CD4-positive, alpha-beta memory T cell (primary cell): ENCODE measurements at regions not wholly inside any gene's neighbourhood (a gene's known extent, or its start where the extent isn't known, plus 50 kb on each side); places are given as distances from the start of the nearest gene placed in this dataset.

Experiments
- CTCF ChIA-PET: fragments of 350-600 bp; sonication (Branson Sonifier 250); formaldehyde crosslinking; loops from one replicate; lab custom pipeline; 2021; ENCODE audit warnings: inconsistent platforms; ENCODE audit not compliant: partially characterized antibody; lab: Charles Lee
- POLR2A ChIA-PET: fragments of 350-600 bp; sonication (Branson Sonifier 250); formaldehyde crosslinking; loops from one replicate; lab custom pipeline; 2021; ENCODE audit not compliant: partially characterized antibody; lab: Charles Lee
- DNase-seq, 5 donors: peaks; one replicate each; pipeline versions ENCODE4 v3.0.0 to v3.0.0-alpha.2; 2020 to 2022; ENCODE audit warnings: mixed read lengths in 1 of 5
- H3K27ac ChIP-seq: one replicate; pipeline ENCODE4 v1.7.0; 2013; ENCODE audit warnings: low read depth, low read length
- H3K27me3 ChIP-seq: 2 replicates; pipeline ENCODE4 v1.7.0; 2013; ENCODE audit warnings: mild to moderate bottlenecking, low read length, moderate library complexity; ENCODE audit not compliant: insufficient read depth
- H3K36me3 ChIP-seq: 2 replicates; pipeline ENCODE4 v1.7.0; 2013; ENCODE audit warnings: mild to moderate bottlenecking, low read length, moderate library complexity; ENCODE audit not compliant: insufficient read depth
- H3K4me1 ChIP-seq: 2 replicates; pipeline ENCODE4 v1.7.0; 2013; ENCODE audit warnings: mild to moderate bottlenecking, low read length, moderate library complexity; ENCODE audit not compliant: insufficient read depth
- H3K4me3 ChIP-seq, 2 donors: one replicate each; pipeline ENCODE4 v1.7.0; 2013; ENCODE audit warnings: low read length in 2 of 2, mild to moderate bottlenecking in 1 of 2
- H3K9me3 ChIP-seq, 2 donors: one replicate each; pipeline ENCODE4 v1.7.0; 2013; ENCODE audit warnings: low read length in 2 of 2, control low read depth in 1 of 2; ENCODE audit not compliant: control insufficient read depth in 1 of 2
- H3K27ac Mint-ChIP-seq, 7 donors: one replicate each; pipeline ENCODE4 v1.8.0; 2020 to 2021; ENCODE audit warnings: mixed read lengths in 7 of 7, mild to moderate bottlenecking in 6 of 7, inconsistent platforms in 3 of 7, moderate library complexity in 3 of 7
- H3K27me3 Mint-ChIP-seq, 2 donors: one replicate each; pipeline ENCODE4 v1.8.0; 2020 to 2021; ENCODE audit warnings: mixed read lengths in 2 of 2
- H3K36me3 Mint-ChIP-seq, 2 donors: one replicate each; pipeline ENCODE4 v1.8.0; 2020 to 2021; ENCODE audit warnings: mixed read lengths in 2 of 2, inconsistent platforms in 1 of 2, mild to moderate bottlenecking in 1 of 2
- H3K4me1 Mint-ChIP-seq, 4 donors: one replicate each; pipeline ENCODE4 v1.8.0; 2020 to 2021; ENCODE audit warnings: mixed read lengths in 4 of 4, mild to moderate bottlenecking in 1 of 4
- H3K4me3 Mint-ChIP-seq, 8 donors: one replicate each; pipeline ENCODE4 v1.8.0; 2020 to 2021; ENCODE audit warnings: mixed read lengths in 8 of 8, mild to moderate bottlenecking in 7 of 8, moderate library complexity in 6 of 8, inconsistent platforms in 3 of 8
- H3K9me3 Mint-ChIP-seq, 8 donors: one replicate each; pipeline ENCODE4 v1.8.0; 2020 to 2021; ENCODE audit warnings: mixed read lengths in 8 of 8, mild to moderate bottlenecking in 5 of 8, inconsistent platforms in 3 of 8, moderate library complexity in 1 of 8
- intact Hi-C: fragments of 100-400 bp; cut with micrococcal nuclease; formaldehyde crosslinking; loops from one replicate; pipeline ENCODE4 v1.15.1; 2023

- no peaks in the 10 kb centered on the region for H3K4me1 ChIP-seq
- no peaks in the 10 kb centered on the region for H3K36me3 ChIP-seq
- no peak overlapping the region for H3K4me3 Mint-ChIP-seq
- no peaks in the 10 kb centered on the region for H3K9me3 ChIP-seq
- DNase-seq: no peak
- H3K9me3 Mint-ChIP-seq: peaks cover 0 to 4% (median 1%) of the 10 kb centered on the region in 8 donors
- intact Hi-C loops: no loop called here
- H3K36me3 Mint-ChIP-seq: no peaks in the 10 kb centered on the region
- no peaks in the 10 kb centered on the region for H3K4me1 Mint-ChIP-seq
- H3K4me3 ChIP-seq: no peak overlapping the region
- ChIA-PET POLR2A (no interaction called here), CTCF (no interaction called here)
- no peaks in the 10 kb centered on the region for H3K27me3 ChIP-seq
- H3K27ac ChIP-seq: no peak overlapping the region
- peaks cover 1 to 2% of the 10 kb centered on the region in 2 donors for H3K27me3 Mint-ChIP-seq
- H3K27ac Mint-ChIP-seq: no peak overlapping the region
These were observed 366.0 kb upstream of the ZNF507 start for GRCh38 chr19:31979362-31979761.

- intact Hi-C loops: no loop called here
- H3K4me1 ChIP-seq: no peaks in the 10 kb centered on the region
- no peaks in the 10 kb centered on the region for H3K9me3 ChIP-seq
- no peak overlapping the region for H3K4me3 ChIP-seq
- H3K27me3 ChIP-seq: no peaks in the 10 kb centered on the region
- DNase-seq: no peak
- ChIA-PET POLR2A (no interaction called here), CTCF (interaction anchor here (0.6 kb wide), 1 partner anchor 256 kb away, joined by 3 read pairs; no protein-coding TSS in a partner anchor)
- no peak overlapping the region for H3K27ac ChIP-seq
- no peak overlapping the region for H3K4me3 Mint-ChIP-seq
- H3K4me1 Mint-ChIP-seq: no peaks in the 10 kb centered on the region
- peaks cover 0 to 5% (median 2%) of the 10 kb centered on the region in 8 donors for H3K9me3 Mint-ChIP-seq
- H3K36me3 Mint-ChIP-seq: no peaks in the 10 kb centered on the region
- no peak overlapping the region for H3K27ac Mint-ChIP-seq
- H3K27me3 Mint-ChIP-seq: peaks cover 1 to 5% of the 10 kb centered on the region in 2 donors
- H3K36me3 ChIP-seq: no peaks in the 10 kb centered on the region
These were observed 365.3 kb upstream of the ZNF507 start for GRCh38 chr19:31979949-31980670.

- no peaks in the 10 kb centered on the region for H3K36me3 Mint-ChIP-seq
- H3K36me3 ChIP-seq: no peaks in the 10 kb centered on the region
- no peak overlapping the region for H3K4me3 Mint-ChIP-seq
- no peaks in the 10 kb centered on the region for H3K4me1 Mint-ChIP-seq
- no peaks in the 10 kb centered on the region for H3K9me3 ChIP-seq
- no peak overlapping the region for H3K4me3 ChIP-seq
- POLR2A ChIA-PET: no interaction called here
- CTCF ChIA-PET: interaction anchor here (0.6 kb wide), 1 partner anchor 255 kb away, joined by 3 read pairs; no protein-coding TSS in a partner anchor
- H3K27ac ChIP-seq: no peak overlapping the region
- intact Hi-C loops: no loop called here
- peaks cover 0 to 8% (median 0%) of the 10 kb centered on the region in 8 donors for H3K9me3 Mint-ChIP-seq
- peaks cover 1 to 5% of the 10 kb centered on the region in 2 donors for H3K27me3 Mint-ChIP-seq
- DNase-seq: no peak
- H3K27me3 ChIP-seq: no peaks in the 10 kb centered on the region
- no peak overlapping the region for H3K27ac Mint-ChIP-seq
- H3K4me1 ChIP-seq: no peaks in the 10 kb centered on the region
These were observed 364.6 kb upstream of the ZNF507 start for GRCh38 chr19:31980796-31981195.

GRCh38 chr19:31981545-31981944, 363.9 kb upstream of the ZNF507 start:
- Histone ChIP-seq H3K27ac (no peak overlapping the region), H3K27me3 (no peaks in the 10 kb centered on the region), H3K36me3 (no peaks in the 10 kb centered on the region), H3K9me3 (no peaks in the 10 kb centered on the region), H3K4me3 (no peak overlapping the region), H3K4me1 (no peaks in the 10 kb centered on the region)
- H3K4me3 Mint-ChIP-seq: no peak overlapping the region
- intact Hi-C loops: no loop called here
- H3K27ac Mint-ChIP-seq: no peak overlapping the region
- peaks cover 1 to 3% of the 10 kb centered on the region in 2 donors for H3K27me3 Mint-ChIP-seq
- H3K4me1 Mint-ChIP-seq: no peaks in the 10 kb centered on the region
- ChIA-PET CTCF (no interaction called here), POLR2A (no interaction called here)
- peaks cover 0 to 11% (median 0%) of the 10 kb centered on the region in 8 donors for H3K9me3 Mint-ChIP-seq
- no peaks in the 10 kb centered on the region for H3K36me3 Mint-ChIP-seq
- DNase-seq: no peak

- CTCF ChIA-PET: no interaction called here
- peaks cover 4% of the 10 kb centered on the region in 2 donors for H3K27me3 Mint-ChIP-seq
- H3K9me3 ChIP-seq: no peaks in the 10 kb centered on the region
These were observed 361.8 kb upstream of the ZNF507 start for GRCh38 chr19:31983647-31984046.

GRCh38 chr19:31985001-31985605, 360.3 kb upstream of the ZNF507 start:
- Mint-ChIP-seq H3K4me3 (no peak overlapping the region), H3K27ac (no peak overlapping the region), H3K27me3 (peaks cover 2 to 4% of the 10 kb centered on the region in 2 donors), H3K4me1 (no peaks in the 10 kb centered on the region), H3K36me3 (no peaks in the 10 kb centered on the region), H3K9me3 (peaks cover 0 to 18% (median 3%) of the 10 kb centered on the region in 8 donors)
- intact Hi-C loops: no loop called here
- Histone ChIP-seq H3K4me3 (no peak overlapping the region), H3K36me3 (no peaks in the 10 kb centered on the region), H3K9me3 (no peaks in the 10 kb centered on the region), H3K27ac (no peak overlapping the region), H3K4me1 (no peaks in the 10 kb centered on the region), H3K27me3 (no peaks in the 10 kb centered on the region)
- no peak for DNase-seq
- CTCF ChIA-PET: no interaction called here
- POLR2A ChIA-PET: no interaction called here

More at GRCh38 chr19:31983647-31984046, 361.8 kb upstream of the ZNF507 start:
- Mint-ChIP-seq H3K4me1 (no peaks in the 10 kb centered on the region), H3K27ac (no peak overlapping the region), H3K4me3 (no peak overlapping the region), H3K36me3 (no peaks in the 10 kb centered on the region), H3K9me3 (peaks cover 0 to 18% (median 3%) of the 10 kb centered on the region in 8 donors)
- Histone ChIP-seq H3K4me3 (no peak overlapping the region), H3K36me3 (no peaks in the 10 kb centered on the region), H3K27me3 (no peaks in the 10 kb centered on the region), H3K4me1 (no peaks in the 10 kb centered on the region), H3K27ac (no peak overlapping the region)
- no peak for DNase-seq
- POLR2A ChIA-PET: no interaction called here
- intact Hi-C loops: no loop called here

- ChIA-PET POLR2A (no interaction called here), CTCF (interaction anchor here (0.8 kb wide), 1 partner anchor 88 kb away, joined by 3 read pairs; no protein-coding TSS in a partner anchor)
- no peaks in the 10 kb centered on the region for H3K36me3 ChIP-seq
- intact Hi-C loops: no loop called here
- H3K27me3 ChIP-seq: no peaks in the 10 kb centered on the region
- no peak overlapping the region for H3K4me3 Mint-ChIP-seq
- H3K4me1 ChIP-seq: no peaks in the 10 kb centered on the region
- H3K9me3 ChIP-seq: no peaks in the 10 kb centered on the region
- H3K27ac ChIP-seq: no peak overlapping the region
- no peaks in the 10 kb centered on the region for H3K36me3 Mint-ChIP-seq
- peaks cover 2 to 4% of the 10 kb centered on the region in 2 donors for H3K27me3 Mint-ChIP-seq
- DNase-seq: no peak
- H3K4me1 Mint-ChIP-seq: no peaks in the 10 kb centered on the region
- H3K4me3 ChIP-seq: no peak overlapping the region
- peaks cover 0 to 18% (median 3%) of the 10 kb centered on the region in 8 donors for H3K9me3 Mint-ChIP-seq
- H3K27ac Mint-ChIP-seq: no peak overlapping the region
These were observed 358.5 kb upstream of the ZNF507 start for GRCh38 chr19:31986951-31987350.
